Stimulated activated CD4-positive, alpha-beta T cell treated with anti-CD3 and anti-CD28 coated beads, Interleukin-12 subunit alpha, Interleukin-12 subunit beta, amount 100 ng/mL, for 48 hours (primary cell): ENCODE measurements at regions not wholly inside any gene's neighbourhood (a gene's known extent, or its start where the extent isn't known, plus 50 kb on each side); places are given as distances from the start of the nearest gene placed in this dataset.
"Not testable (repeated sequence)": the region's sequence is repeated elsewhere in the genome, so short reads cannot be mapped to it uniquely, and the experiment has no call there.

Source experiments
- DNase-seq, 3 donors: peaks; one replicate each; pipeline ENCODE4 v3.0.0-alpha.2; 2020; ENCODE audit warnings: low read depth in 2 of 3, low spot score in 1 of 3

- DNase-seq, result no peak
Observed at GRCh38 chr5:29548262-29548661, 1645.2 kb upstream of the CDH6 start.

- DNase-seq, result no peak
Observed at GRCh38 chr5:29547236-29547865, 1646.1 kb upstream of the CDH6 start.

GRCh38 chr5:29543501-29543900 lies 1650.0 kb upstream of the CDH6 start:
- DNase-seq, result no peak

GRCh38 chr5:29524227-29524626 lies 1669.3 kb upstream of the CDH6 start:
- DNase-seq, result no peak

- no peak for DNase-seq
Observed at GRCh38 chr5:29518176-29518575, 1675.3 kb upstream of the CDH6 start.

- DNase-seq, result no peak
Observed at GRCh38 chr5:29516224-29516623, 1677.3 kb upstream of the CDH6 start.

- DNase-seq, result no peak
Observed at GRCh38 chr5:29508131-29508530, 1685.4 kb upstream of the CDH6 start.

- no peak for DNase-seq
Observed at GRCh38 chr5:29504411-29504810, 1689.1 kb upstream of the CDH6 start.

- DNase-seq, result no peak
Observed at GRCh38 chr5:29498860-29499259, 1694.6 kb upstream of the CDH6 start.

GRCh38 chr5:29498412-29498811 lies 1695.1 kb upstream of the CDH6 start:
- no peak for DNase-seq

GRCh38 chr5:29485333-29485732 lies 1708.2 kb upstream of the CDH6 start:
- no peak for DNase-seq

GRCh38 chr5:29469581-29469980 lies 1723.9 kb upstream of the CDH6 start:
- DNase-seq, result no peak

- DNase-seq, result no peak
Observed at GRCh38 chr5:29462241-29462640, 1731.2 kb upstream of the CDH6 start.

GRCh38 chr5:29460971-29461559 lies 1732.4 kb upstream of the CDH6 start:
- DNase-seq, result no peak

- not testable (repeated sequence) for DNase-seq
Observed at GRCh38 chr5:29451004-29451403, 1742.5 kb upstream of the CDH6 start.

GRCh38 chr5:29414681-29415080 lies 1778.8 kb upstream of the CDH6 start:
- no peak for DNase-seq

- DNase-seq, result no peak
Observed at GRCh38 chr5:29412979-29413378, 1780.5 kb upstream of the CDH6 start.

GRCh38 chr5:29402270-29402669 lies 1791.2 kb upstream of the CDH6 start:
- DNase-seq, result no peak

- DNase-seq, result no peak
Observed at GRCh38 chr5:29389993-29390392, 1803.5 kb upstream of the CDH6 start.

GRCh38 chr5:29387384-29387783 lies 1806.1 kb upstream of the CDH6 start:
- no peak for DNase-seq

- no peak for DNase-seq
Observed at GRCh38 chr5:29382780-29383179, 1810.7 kb upstream of the CDH6 start.

GRCh38 chr5:29380029-29380428 lies 1813.5 kb upstream of the CDH6 start:
- no peak for DNase-seq

GRCh38 chr5:29379619-29380018 lies 1813.9 kb upstream of the CDH6 start:
- DNase-seq, result no peak
